ENCODE measurements at regions not wholly inside any gene's neighbourhood (a gene's known extent, or its start where the extent isn't known, plus 50 kb on each side); places are given as distances from the start of the nearest gene placed in this dataset.

DNA sequence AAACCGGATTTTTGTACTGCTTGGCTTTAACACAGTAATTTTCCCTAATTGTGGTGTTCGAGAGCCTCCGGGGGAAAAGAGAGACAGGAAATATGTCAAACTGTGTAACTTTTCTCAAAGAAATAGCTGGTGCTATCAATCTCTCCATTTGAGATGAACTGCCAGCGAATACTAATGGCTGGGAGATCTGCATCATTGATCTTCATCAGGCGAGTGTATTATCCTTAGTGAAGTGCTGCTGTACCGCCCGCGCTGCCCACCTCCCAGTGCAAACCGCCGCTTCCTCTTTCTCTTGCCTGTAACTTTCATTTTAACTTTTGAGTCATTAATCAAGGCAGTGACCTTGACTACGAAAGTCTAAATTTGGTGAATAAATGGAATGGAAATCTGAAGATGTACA, 246.1 kb upstream of the ST6GAL2 start:
- H3K4me3 ChIP-seq = no peak overlapping the region
- no peak for ATAC-seq
- in situ Hi-C loops (cut with MboI; ENCODE audit: low sequenced_read_pairs in 4 of 4) (no loop called here), intact Hi-C loops (cut with DNase I; ENCODE audit: low total_unique reads) (no loop called here)
- no peak overlapping the region for H3K27ac ChIP-seq
- no peaks in the 10 kb centered on the region for H3K9me3 ChIP-seq
- no peaks in the 10 kb centered on the region for H3K36me3 ChIP-seq
- no peaks in the 10 kb centered on the region for H3K27me3 ChIP-seq
- no peak for DNase-seq
- TF ChIP-seq CTCF (IDR thresholded peaks at IDR 0.05 in 4 of 5, conservative IDR thresholded peaks at IDR 0.05 in 1 of 5) = no peak
- TF ChIP-seq POLR2A (IDR thresholded peaks at IDR 0.05) = no peak
- no peaks in the 10 kb centered on the region for H3K4me1 ChIP-seq

GRCh38 chr2:107132746-107133145, 246.8 kb upstream of the ST6GAL2 start:
- H3K4me1 ChIP-seq = no peaks in the 10 kb centered on the region
- intact Hi-C loops (cut with DNase I; ENCODE audit: low total_unique reads) (no loop called here), in situ Hi-C loops (cut with MboI; ENCODE audit: low sequenced_read_pairs in 4 of 4) (no loop called here)
- no peak overlapping the region for H3K27ac ChIP-seq
- H3K27me3 ChIP-seq = no peaks in the 10 kb centered on the region
- no peaks in the 10 kb centered on the region for H3K9me3 ChIP-seq
- TF ChIP-seq CTCF (IDR thresholded peaks at IDR 0.05 in 4 of 5, conservative IDR thresholded peaks at IDR 0.05 in 1 of 5) (no peak), POLR2A (IDR thresholded peaks at IDR 0.05) (no peak)
- DNase-seq = no peak
- no peak for ATAC-seq
- H3K4me3 ChIP-seq = no peak overlapping the region
- no peaks in the 10 kb centered on the region for H3K36me3 ChIP-seq

DNA sequence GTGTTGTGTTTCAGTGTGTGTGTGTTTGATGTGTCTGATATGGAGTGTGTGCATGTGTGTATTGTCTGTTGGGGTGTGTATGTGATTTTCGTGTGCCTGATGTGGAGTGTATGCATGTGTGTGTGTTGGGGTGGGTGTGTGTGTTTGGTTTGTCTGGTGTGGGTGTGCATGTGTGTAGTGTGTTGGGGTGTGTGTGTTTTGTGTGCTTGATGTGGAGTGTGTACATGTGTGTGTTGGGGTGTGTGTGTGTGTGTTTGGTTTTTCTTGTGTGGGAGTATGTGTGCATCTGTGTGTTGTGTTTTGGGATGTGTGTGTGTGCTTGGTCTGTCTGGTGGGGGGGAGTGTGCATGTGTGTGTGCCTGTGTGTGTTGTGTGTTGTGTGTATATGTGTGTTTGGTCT, 247.4 kb upstream of the ST6GAL2 start:
- in situ Hi-C loops (cut with MboI; ENCODE audit: low sequenced_read_pairs in 4 of 4) (no loop called here), intact Hi-C loops (cut with DNase I; ENCODE audit: low total_unique reads) (no loop called here)
- Histone ChIP-seq H3K36me3 (no peaks in the 10 kb centered on the region), H3K4me1 (no peaks in the 10 kb centered on the region), H3K9me3 (no peaks in the 10 kb centered on the region), H3K27me3 (no peaks in the 10 kb centered on the region), H3K4me3 (no peak overlapping the region), H3K27ac (no peak overlapping the region)
- no peak for DNase-seq
- TF ChIP-seq POLR2A (IDR thresholded peaks at IDR 0.05) = no peak
- no peak for TF ChIP-seq CTCF (IDR thresholded peaks at IDR 0.05 in 4 of 5, conservative IDR thresholded peaks at IDR 0.05 in 1 of 5)
- no peak for ATAC-seq

GRCh38 chr2:107136733-107137132, 250.8 kb upstream of the ST6GAL2 start:
- H3K4me3 ChIP-seq = no peak overlapping the region
- in situ Hi-C loops (cut with MboI; ENCODE audit: low sequenced_read_pairs in 4 of 4) (no loop called here), intact Hi-C loops (cut with DNase I; ENCODE audit: low total_unique reads) (no loop called here)
- ATAC-seq (no peak), DNase-seq (no peak)
- no peaks in the 10 kb centered on the region for H3K36me3 ChIP-seq
- no peaks in the 10 kb centered on the region for H3K9me3 ChIP-seq
- H3K27ac ChIP-seq = no peak overlapping the region
- no peaks in the 10 kb centered on the region for H3K27me3 ChIP-seq
- H3K4me1 ChIP-seq = no peaks in the 10 kb centered on the region
- TF ChIP-seq CTCF (IDR thresholded peaks at IDR 0.05 in 4 of 5, conservative IDR thresholded peaks at IDR 0.05 in 1 of 5) (no peak), POLR2A (IDR thresholded peaks at IDR 0.05) (no peak)

GRCh38 chr2:107137706-107138105, 251.7 kb upstream of the ST6GAL2 start:
- intact Hi-C loops (cut with DNase I; ENCODE audit: low total_unique reads) (no loop called here), in situ Hi-C loops (cut with MboI; ENCODE audit: low sequenced_read_pairs in 4 of 4) (no loop called here)
- no peak for DNase-seq
- no peak for ATAC-seq
- TF ChIP-seq POLR2A (IDR thresholded peaks at IDR 0.05) = no peak
- no peak for TF ChIP-seq CTCF (IDR thresholded peaks at IDR 0.05 in 4 of 5, conservative IDR thresholded peaks at IDR 0.05 in 1 of 5)
- Histone ChIP-seq H3K4me3 (no peak overlapping the region), H3K27me3 (no peaks in the 10 kb centered on the region), H3K27ac (no peak overlapping the region), H3K9me3 (no peaks in the 10 kb centered on the region), H3K36me3 (no peaks in the 10 kb centered on the region), H3K4me1 (no peaks in the 10 kb centered on the region)

Measured in gastrocnemius medialis (tissue), 4 donors.